GM23338 (cell line): ENCODE measurements at regions not wholly inside any gene's neighbourhood (a gene's known extent, or its start where the extent isn't known, plus 50 kb on each side); places are given as distances from the start of the nearest gene placed in this dataset.

ENCODE experiments used
- ATAC-seq: fragments of 200-7000 bp; cut with Tn5 transposase; 3 replicates; pipeline ENCODE4 v1.9.1; 2020
- DNase-seq: peaks from one replicate; pipeline ENCODE4 v3.0.0-alpha.2; 2015; ENCODE audit warnings: low spot score
- H2AFZ ChIP-seq: fragments of 200-600 bp; sonication (generic); 2 replicates; pipeline ENCODE4 v1.8.0; 2016; ENCODE audit warnings: antibody characterized with exemption, mild to moderate bottlenecking, moderate library complexity
- H3F3A ChIP-seq: fragments of 200-600 bp; sonication (generic); replicated peaks from 2 replicates; pipeline ENCODE4 v1.8.0; 2017; ENCODE audit warnings: antibody characterized with exemption, mixed run types, low read depth
- H3K27ac ChIP-seq: fragments of 200-600 bp; sonication (generic); 2 replicates; pipeline ENCODE4 v1.6.1; 2016; ENCODE audit warnings: low read depth
- H3K27me3 ChIP-seq: fragments of 200-600 bp; sonication (generic); 2 replicates; pipeline ENCODE4 v1.8.0; 2016; ENCODE audit warnings: mild to moderate bottlenecking, mixed run types, moderate library complexity; ENCODE audit not compliant: insufficient read depth
- H3K36me3 ChIP-seq: fragments of 200-600 bp; sonication (generic); 2 replicates; pipeline ENCODE4 v1.8.0; 2016; ENCODE audit warnings: mild to moderate bottlenecking; ENCODE audit not compliant: insufficient read depth
- H3K4me1 ChIP-seq: fragments of 200-600 bp; sonication (generic); 2 replicates; pipeline ENCODE4 v1.8.0; 2016; ENCODE audit warnings: mild to moderate bottlenecking, moderate library complexity; ENCODE audit not compliant: insufficient read depth
- H3K4me2 ChIP-seq: fragments of 200-600 bp; sonication (generic); 2 replicates; pipeline ENCODE4 v1.7.1; 2017; ENCODE audit warnings: mixed run types
- H3K4me3 ChIP-seq: fragments of 200-600 bp; sonication (generic); 2 replicates; pipeline ENCODE4 v1.6.1; 2016; ENCODE audit warnings: mixed run types
- H3K79me2 ChIP-seq: fragments of 200-600 bp; sonication (generic); replicated peaks from 2 replicates; pipeline ENCODE4 v1.8.0; 2017; ENCODE audit warnings: mild to moderate bottlenecking; ENCODE audit not compliant: insufficient read depth
- H3K9me2 ChIP-seq: fragments of 200-600 bp; sonication (generic); 2 replicates; pipeline ENCODE4 v1.8.0; 2017; ENCODE audit not compliant: insufficient read depth
- H4K20me1 ChIP-seq: fragments of 200-600 bp; sonication (generic); replicated peaks from 2 replicates; pipeline ENCODE4 v1.8.0; 2017; ENCODE audit warnings: mild to moderate bottlenecking; ENCODE audit not compliant: insufficient read depth
- H3K27ac Mint-ChIP-seq: 2 replicates; pipeline ENCODE4 v1.8.0; 2020; ENCODE audit warnings: inconsistent platforms, mild to moderate bottlenecking, moderate library complexity, mixed read lengths
- H3K27me3 Mint-ChIP-seq: 3 replicates; pipeline ENCODE4 v1.8.0; 2022; ENCODE audit warnings: low read depth, mild to moderate bottlenecking, moderate library complexity, mixed read lengths, inconsistent platforms; ENCODE audit not compliant: insufficient read depth, poor library complexity
- H3K36me3 Mint-ChIP-seq: 3 replicates; pipeline ENCODE4 v1.8.0; 2021; ENCODE audit warnings: low read depth, mild to moderate bottlenecking, inconsistent platforms, moderate library complexity, mixed read lengths
- H3K4me1 Mint-ChIP-seq: 3 replicates; pipeline ENCODE4 v1.8.0; 2020; ENCODE audit warnings: mild to moderate bottlenecking, inconsistent platforms, mixed read lengths
- H3K4me3 Mint-ChIP-seq: 3 replicates; pipeline ENCODE4 v1.8.0; 2021; ENCODE audit warnings: moderate library complexity, mild to moderate bottlenecking, inconsistent platforms, mixed read lengths
- H3K9me3 Mint-ChIP-seq: 3 replicates; pipeline ENCODE4 v1.8.0; 2020; ENCODE audit warnings: moderate library complexity, mild to moderate bottlenecking, inconsistent platforms, mixed read lengths
- CREB1 ChIP-seq: fragments of 250-450 bp; sonication (Bioruptor Pico); IDR thresholded peaks from 2 replicates; pipeline ENCODE4 v1.5.0; 2020; ENCODE audit warnings: low read depth, mild to moderate bottlenecking, moderate library complexity
- ETS1 ChIP-seq: IDR thresholded peaks from 2 replicates; pipeline ENCODE4 v1.6.1; 2016; ENCODE audit warnings: antibody characterized with exemption
- EZH2 ChIP-seq: fragments of 200-600 bp; sonication (generic); IDR thresholded peaks from one replicate; pipeline ENCODE4 v1.8.0; 2017; ENCODE audit warnings: antibody characterized with exemption, mild to moderate bottlenecking, low read depth; ENCODE audit not compliant: unreplicated experiment
- EZH2phosphoT487 ChIP-seq: fragments of 200-600 bp; sonication (generic); IDR thresholded peaks from one replicate; pipeline ENCODE4 v1.8.1; 2018; ENCODE audit warnings: antibody characterized with exemption; ENCODE audit not compliant: unreplicated experiment
- JUNB ChIP-seq: IDR thresholded peaks from one replicate; pipeline ENCODE4 v1.6.1; 2016; ENCODE audit warnings: antibody characterized with exemption; ENCODE audit not compliant: unreplicated experiment
- NANOG ChIP-seq: IDR thresholded peaks from 2 replicates; pipeline ENCODE4 v1.6.1; 2016; ENCODE audit warnings: antibody characterized with exemption, borderline replicate concordance
- POLR2AphosphoS5 ChIP-seq: IDR thresholded peaks from 2 replicates; pipeline ENCODE4 v1.6.1; 2016; ENCODE audit warnings: antibody characterized with exemption, low read depth
- STAT1 ChIP-seq: IDR thresholded peaks from one replicate; pipeline ENCODE4 v1.6.1; 2016; ENCODE audit warnings: antibody characterized with exemption; ENCODE audit not compliant: unreplicated experiment
- ZNF114 ChIP-seq: fragments of 250-450 bp; sonication (Bioruptor Pico); IDR thresholded peaks from 2 replicates; pipeline ENCODE4 v1.5.0; 2020; ENCODE audit warnings: mild to moderate bottlenecking, moderate library complexity
- ZNF331 ChIP-seq: fragments of 250-450 bp; sonication (Bioruptor Pico); IDR thresholded peaks from 2 replicates; pipeline ENCODE4 v1.5.0; 2020; ENCODE audit warnings: low read depth, mild to moderate bottlenecking, moderate library complexity
- ZNF462 ChIP-seq: fragments of 250-450 bp; sonication (Bioruptor Pico); IDR thresholded peaks from 2 replicates; pipeline ENCODE4 v1.5.0; 2020; ENCODE audit warnings: mild to moderate bottlenecking, moderate library complexity
- TF ChIP-seq, protein P1 (sequence below): IDR thresholded peaks from one replicate; pipeline ENCODE4 v1.6.1; 2018; ENCODE audit warnings: antibody characterized with exemption; ENCODE audit not compliant: unreplicated experiment
- TF ChIP-seq, protein P2 (sequence below), 2 experiments: fragments of 200-600 bp in 1 of 2; sonication (generic) in 1 of 2; conservative IDR thresholded peaks; 2 replicates each; pipeline versions ENCODE4 v1.5.1 to v1.6.1; 2016 to 2017; ENCODE audit warnings: antibody characterized with exemption in 2 of 2, low read depth in 2 of 2, mild to moderate bottlenecking in 2 of 2, moderate library complexity in 1 of 2

DNA sequence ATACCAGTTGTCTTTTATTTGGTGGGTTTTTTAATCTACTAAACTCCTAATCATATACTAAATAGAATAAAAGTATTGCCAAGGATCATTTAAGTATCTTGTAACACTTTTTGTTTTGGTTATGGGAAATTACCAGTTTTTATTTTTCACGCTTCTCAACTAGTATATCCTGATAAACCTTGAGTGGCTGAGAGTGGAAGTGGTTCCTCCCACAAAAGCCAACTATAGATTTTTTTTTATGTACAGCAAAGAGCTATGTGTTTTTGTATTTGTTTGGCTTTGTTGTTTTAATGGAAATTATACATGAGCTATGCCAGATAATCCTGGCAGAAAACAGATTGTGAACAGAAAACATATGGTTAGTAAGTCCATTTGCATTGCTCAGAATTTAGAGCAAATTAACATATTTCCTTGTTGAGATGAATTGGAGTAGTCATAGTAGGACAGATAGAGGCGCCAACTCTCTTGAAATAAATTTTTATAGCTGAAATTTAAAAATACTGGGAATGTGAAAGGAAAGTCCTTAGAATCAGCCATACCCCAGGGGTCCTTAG, 60.9 kb upstream of the PSMA6 start:
- Mint-ChIP-seq H3K4me3 (no peak overlapping the region), H3K4me1 (0 out of 3 replicates have a peak, but pooled peaks cover 2% of the 10 kb centered on the region), H3K27ac (no peak overlapping the region), H3K27me3 (peaks cover 6% of the 10 kb centered on the region), H3K9me3 (no peaks in the 10 kb centered on the region), H3K36me3 (no peaks in the 10 kb centered on the region)
- TF ChIP-seq POLR2AphosphoS5 (no peak), ETS1 (no peak), CREB1 (CRISPR knock-in tag) (no peak), JUNB (no peak), ZNF114 (CRISPR knock-in tag) (no peak), ZNF462 (no peak), STAT1 (no peak), EZH2phosphoT487 (no peak), EZH2 (no peak), ZNF331 (no peak), NANOG (no peak)
- TF ChIP-seq, protein P1, sequence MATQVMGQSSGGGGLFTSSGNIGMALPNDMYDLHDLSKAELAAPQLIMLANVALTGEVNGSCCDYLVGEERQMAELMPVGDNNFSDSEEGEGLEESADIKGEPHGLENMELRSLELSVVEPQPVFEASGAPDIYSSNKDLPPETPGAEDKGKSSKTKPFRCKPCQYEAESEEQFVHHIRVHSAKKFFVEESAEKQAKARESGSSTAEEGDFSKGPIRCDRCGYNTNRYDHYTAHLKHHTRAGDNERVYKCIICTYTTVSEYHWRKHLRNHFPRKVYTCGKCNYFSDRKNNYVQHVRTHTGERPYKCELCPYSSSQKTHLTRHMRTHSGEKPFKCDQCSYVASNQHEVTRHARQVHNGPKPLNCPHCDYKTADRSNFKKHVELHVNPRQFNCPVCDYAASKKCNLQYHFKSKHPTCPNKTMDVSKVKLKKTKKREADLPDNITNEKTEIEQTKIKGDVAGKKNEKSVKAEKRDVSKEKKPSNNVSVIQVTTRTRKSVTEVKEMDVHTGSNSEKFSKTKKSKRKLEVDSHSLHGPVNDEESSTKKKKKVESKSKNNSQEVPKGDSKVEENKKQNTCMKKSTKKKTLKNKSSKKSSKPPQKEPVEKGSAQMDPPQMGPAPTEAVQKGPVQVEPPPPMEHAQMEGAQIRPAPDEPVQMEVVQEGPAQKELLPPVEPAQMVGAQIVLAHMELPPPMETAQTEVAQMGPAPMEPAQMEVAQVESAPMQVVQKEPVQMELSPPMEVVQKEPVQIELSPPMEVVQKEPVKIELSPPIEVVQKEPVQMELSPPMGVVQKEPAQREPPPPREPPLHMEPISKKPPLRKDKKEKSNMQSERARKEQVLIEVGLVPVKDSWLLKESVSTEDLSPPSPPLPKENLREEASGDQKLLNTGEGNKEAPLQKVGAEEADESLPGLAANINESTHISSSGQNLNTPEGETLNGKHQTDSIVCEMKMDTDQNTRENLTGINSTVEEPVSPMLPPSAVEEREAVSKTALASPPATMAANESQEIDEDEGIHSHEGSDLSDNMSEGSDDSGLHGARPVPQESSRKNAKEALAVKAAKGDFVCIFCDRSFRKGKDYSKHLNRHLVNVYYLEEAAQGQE, result no peak
- TF ChIP-seq, protein P2, sequence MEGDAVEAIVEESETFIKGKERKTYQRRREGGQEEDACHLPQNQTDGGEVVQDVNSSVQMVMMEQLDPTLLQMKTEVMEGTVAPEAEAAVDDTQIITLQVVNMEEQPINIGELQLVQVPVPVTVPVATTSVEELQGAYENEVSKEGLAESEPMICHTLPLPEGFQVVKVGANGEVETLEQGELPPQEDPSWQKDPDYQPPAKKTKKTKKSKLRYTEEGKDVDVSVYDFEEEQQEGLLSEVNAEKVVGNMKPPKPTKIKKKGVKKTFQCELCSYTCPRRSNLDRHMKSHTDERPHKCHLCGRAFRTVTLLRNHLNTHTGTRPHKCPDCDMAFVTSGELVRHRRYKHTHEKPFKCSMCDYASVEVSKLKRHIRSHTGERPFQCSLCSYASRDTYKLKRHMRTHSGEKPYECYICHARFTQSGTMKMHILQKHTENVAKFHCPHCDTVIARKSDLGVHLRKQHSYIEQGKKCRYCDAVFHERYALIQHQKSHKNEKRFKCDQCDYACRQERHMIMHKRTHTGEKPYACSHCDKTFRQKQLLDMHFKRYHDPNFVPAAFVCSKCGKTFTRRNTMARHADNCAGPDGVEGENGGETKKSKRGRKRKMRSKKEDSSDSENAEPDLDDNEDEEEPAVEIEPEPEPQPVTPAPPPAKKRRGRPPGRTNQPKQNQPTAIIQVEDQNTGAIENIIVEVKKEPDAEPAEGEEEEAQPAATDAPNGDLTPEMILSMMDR (conservative IDR thresholded peaks at IDR 0.05; ENCODE audit: low read depth in 2 of 2), result no peak
- no peak overlapping the region for H3K4me2 ChIP-seq
- no peaks in the 10 kb centered on the region for H3K9me2 ChIP-seq
- no peaks in the 10 kb centered on the region for H3K36me3 ChIP-seq
- H3K4me3 ChIP-seq, result no peak overlapping the region
- no peaks in the 10 kb centered on the region; the same call in 1 of the 2 replicates for H3K79me2 ChIP-seq
- H3K4me1 ChIP-seq, result no peaks in the 10 kb centered on the region
- H3K27me3 ChIP-seq, result no peaks in the 10 kb centered on the region
- H3F3A ChIP-seq, result no peaks in the 10 kb centered on the region
- no peak overlapping the region for H2AFZ ChIP-seq
- H4K20me1 ChIP-seq, result 0 out of 2 replicates have a peak, but pooled peaks cover 6% of the 10 kb centered on the region
- no peak overlapping the region for H3K27ac ChIP-seq
- ATAC-seq, result no peak
- DNase-seq, result no peak
